ENCODE measurements at regions not wholly inside any gene's neighbourhood (a gene's known extent, or its start where the extent isn't known, plus 50 kb on each side); places are given as distances from the start of the nearest gene placed in this dataset.

- no peak for ATAC-seq
Measured at GRCh38 chr13:99027661-99028425, 50.0 kb upstream of the DOCK9 start.

- peak; percentile 62 for ATAC-seq
Measured at GRCh38 chr13:99028890-99029289, 51.0 kb upstream of the DOCK9 start.

- no peak for ATAC-seq
Measured at GRCh38 chr13:99029576-99029975, 51.7 kb upstream of the DOCK9 start.

GRCh38 chr13:99030326-99030725 lies 52.5 kb upstream of the DOCK9 start:
- no peak for ATAC-seq

GRCh38 chr13:99031832-99032231 lies 54.0 kb upstream of the DOCK9 start:
- ATAC-seq, result peak; percentile 80

GRCh38 chr13:99033814-99034213 lies 56.0 kb upstream of the DOCK9 start:
- ATAC-seq, result peak; percentile 29

GRCh38 chr13:99034333-99035085 lies 56.6 kb upstream of the DOCK9 start:
- ATAC-seq, result no peak

- no peak for ATAC-seq
Measured at GRCh38 chr13:99035715-99036114, 57.9 kb upstream of the DOCK9 start.

- no peak for ATAC-seq
Measured at GRCh38 chr13:99037756-99038155, 59.9 kb upstream of the DOCK9 start.

- ATAC-seq, result no peak
Measured at GRCh38 chr13:99039718-99040280, 61.9 kb upstream of the DOCK9 start.

- ATAC-seq, result no peak
Measured at GRCh38 chr13:99040536-99041131, 62.8 kb upstream of the DOCK9 start.

- no peak for ATAC-seq
Measured at GRCh38 chr13:99041337-99041736, 63.5 kb upstream of the DOCK9 start.

GRCh38 chr13:99041788-99042187 lies 63.9 kb upstream of the DOCK9 start:
- ATAC-seq, result no peak

- no peak for ATAC-seq
Measured at GRCh38 chr13:99042521-99043250, 64.8 kb upstream of the DOCK9 start.

GRCh38 chr13:99043831-99044231 lies 66.0 kb upstream of the DOCK9 start:
- ATAC-seq, result no peak

- ATAC-seq, result no peak
Measured at GRCh38 chr13:99044764-99045163, 66.9 kb upstream of the DOCK9 start.

- ATAC-seq, result no peak
Measured at GRCh38 chr13:99045396-99045795, 67.5 kb upstream of the DOCK9 start.

- no peak for ATAC-seq
Measured at GRCh38 chr13:99046851-99047250, 69.0 kb upstream of the DOCK9 start.

- no peak for ATAC-seq
Measured at GRCh38 chr13:99050983-99051488, 73.2 kb upstream of the DOCK9 start.

GRCh38 chr13:99051768-99052455 lies 74.0 kb upstream of the DOCK9 start:
- ATAC-seq, result no peak

GRCh38 chr13:99053636-99054233 lies 75.9 kb upstream of the DOCK9 start:
- no peak for ATAC-seq

All from esophagus mucosa (tissue), 1 donor.